Erythroblast (primary cell): ENCODE measurements at regions not wholly inside any gene's neighbourhood (a gene's known extent, or its start where the extent isn't known, plus 50 kb on each side); places are given as distances from the start of the nearest gene placed in this dataset.

Experiments
- DNase-seq, 2 experiments: peaks; one replicate each; lab custom pipeline; 2025; lab: John Stamatoyannopoulos, UW
- GATA1 ChIP-seq: IDR thresholded peaks from 2 replicates; pipeline ENCODE4 v1.6.1; 2011; ENCODE audit warnings: low read depth, mild to moderate bottlenecking, control low read depth, low read length, moderate library complexity
- POLR2A ChIP-seq: IDR thresholded peaks from 2 replicates; pipeline ENCODE4 v1.6.1; 2011; ENCODE audit warnings: mild to moderate bottlenecking, low read length

DNA sequence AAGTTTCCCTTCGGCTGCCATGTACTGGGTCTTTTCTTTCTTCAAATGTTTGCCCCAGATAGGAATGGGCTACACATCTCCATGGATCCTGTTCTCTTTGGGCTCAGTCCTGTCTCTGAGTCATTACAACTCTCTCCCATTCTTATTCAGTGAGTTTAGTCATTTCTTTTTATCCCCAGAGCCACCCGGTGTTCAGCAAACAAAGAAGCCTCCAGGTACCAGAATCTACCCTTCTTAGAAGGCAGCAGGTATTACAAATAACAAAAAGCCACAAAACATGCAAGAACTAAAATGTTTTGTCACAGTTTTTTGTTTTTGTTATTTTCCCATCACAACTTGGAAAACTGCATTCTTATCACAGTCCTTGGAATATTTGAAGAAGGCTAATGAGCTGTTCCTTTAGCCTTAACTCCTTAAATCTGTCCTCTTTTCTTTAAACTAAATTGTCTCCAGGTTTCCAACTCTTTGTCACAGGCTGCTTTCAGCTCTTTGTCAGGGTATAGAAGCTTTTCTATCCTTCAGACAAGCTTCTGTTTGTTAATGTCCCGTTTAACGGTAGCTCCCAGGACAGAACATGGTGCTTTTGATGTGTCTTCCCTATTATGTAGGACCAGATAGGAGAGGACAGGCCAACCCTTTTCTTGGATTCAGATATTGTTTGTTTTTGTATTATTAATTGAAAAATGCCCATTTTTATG, 215.5 kb upstream of the HTR2A start:
- no peak for TF ChIP-seq GATA1
- TF ChIP-seq POLR2A = no peak
- no peak for DNase-seq

DNA sequence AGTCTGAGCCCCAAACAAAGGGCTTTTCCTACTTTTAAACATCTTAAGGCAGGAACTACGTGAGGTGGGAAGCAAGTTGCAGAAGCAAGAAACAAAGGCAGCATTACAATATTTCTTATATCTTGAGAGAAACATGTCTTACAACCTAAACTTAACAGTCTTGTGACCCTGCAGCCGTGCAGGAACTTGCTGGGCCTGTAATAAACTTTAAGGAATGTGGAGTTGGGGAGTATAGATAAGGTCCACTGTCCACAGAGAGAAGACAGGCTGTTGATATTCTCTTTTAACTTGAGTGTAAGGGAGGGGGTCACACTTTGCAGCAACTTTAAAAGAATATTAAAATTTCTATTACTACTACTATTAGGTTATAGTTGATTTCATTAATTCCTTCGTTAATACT, 214.6 kb upstream of the HTR2A start:
- TF ChIP-seq GATA1 = no peak
- TF ChIP-seq POLR2A = no peak
- DNase-seq = no peak

GRCh38 chr13:47110833-47111240, 214.0 kb upstream of the HTR2A start:
- TF ChIP-seq GATA1 (no peak), POLR2A (no peak)
- no peak for DNase-seq

GRCh38 chr13:47110141-47110540, 213.3 kb upstream of the HTR2A start:
- TF ChIP-seq GATA1 = no peak
- no peak for TF ChIP-seq POLR2A
- no peak for DNase-seq

GRCh38 chr13:47109028-47109427, 212.2 kb upstream of the HTR2A start:
- TF ChIP-seq POLR2A (no peak), GATA1 (no peak)
- DNase-seq = no peak

GRCh38 chr13:47100214-47100853, 203.5 kb upstream of the HTR2A start:
- DNase-seq = no peak
- TF ChIP-seq POLR2A (no peak), GATA1 (no peak)

DNA sequence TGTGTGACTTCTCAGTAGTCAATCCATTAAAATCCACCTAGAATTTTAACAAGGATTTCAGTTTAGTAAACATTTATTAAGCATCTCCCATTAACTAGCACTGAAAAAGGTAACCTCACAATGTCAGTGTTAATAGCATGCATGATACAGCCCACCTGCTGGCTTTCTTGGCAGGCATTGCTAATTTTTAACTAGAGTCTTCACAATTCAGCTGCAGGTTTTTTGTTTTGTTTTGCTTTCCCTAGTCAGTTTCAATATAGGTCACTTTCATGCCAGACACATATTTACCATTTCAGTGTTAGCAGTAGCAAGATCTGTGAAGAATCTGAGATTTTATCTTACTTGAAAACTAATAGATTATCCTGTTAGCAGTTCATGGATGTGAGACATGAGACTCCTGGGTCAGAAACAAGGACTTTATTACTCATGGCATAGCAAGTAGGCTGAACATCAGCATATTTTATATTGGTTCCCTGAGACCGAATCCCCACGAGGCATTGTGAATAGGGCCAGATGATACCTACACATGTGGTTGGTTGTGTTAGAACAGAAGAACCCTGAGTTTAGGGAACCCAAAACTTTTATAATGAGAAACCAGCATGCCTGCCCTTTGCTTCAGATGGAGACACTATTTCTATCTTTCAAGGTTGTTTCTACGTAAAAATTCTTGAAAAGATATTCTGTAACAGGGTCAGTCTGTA, 198.0 kb upstream of the HTR2A start:
- no peak for DNase-seq
- TF ChIP-seq POLR2A = no peak
- no peak for TF ChIP-seq GATA1

DNA sequence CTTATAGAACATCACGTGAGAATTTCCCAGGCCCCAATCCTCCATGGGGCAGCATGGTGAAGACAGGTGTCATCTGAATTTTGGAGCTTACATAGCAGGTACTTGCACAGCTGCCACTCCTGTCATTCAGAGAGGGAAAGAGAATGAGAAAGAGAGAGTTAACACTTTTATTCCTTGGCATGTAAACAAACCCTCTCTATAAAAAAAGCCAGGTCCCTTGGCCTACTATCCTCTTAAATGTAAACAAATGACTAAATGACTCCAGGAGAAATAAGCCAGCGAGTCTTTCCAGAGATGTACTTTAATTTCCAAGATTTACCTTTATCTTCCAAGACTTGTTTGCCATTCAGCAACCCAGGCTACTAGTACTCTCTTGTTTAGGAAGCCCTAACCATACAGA, 195.3 kb upstream of the HTR2A start:
- DNase-seq = no peak
- TF ChIP-seq GATA1 (no peak), POLR2A (no peak)

DNA sequence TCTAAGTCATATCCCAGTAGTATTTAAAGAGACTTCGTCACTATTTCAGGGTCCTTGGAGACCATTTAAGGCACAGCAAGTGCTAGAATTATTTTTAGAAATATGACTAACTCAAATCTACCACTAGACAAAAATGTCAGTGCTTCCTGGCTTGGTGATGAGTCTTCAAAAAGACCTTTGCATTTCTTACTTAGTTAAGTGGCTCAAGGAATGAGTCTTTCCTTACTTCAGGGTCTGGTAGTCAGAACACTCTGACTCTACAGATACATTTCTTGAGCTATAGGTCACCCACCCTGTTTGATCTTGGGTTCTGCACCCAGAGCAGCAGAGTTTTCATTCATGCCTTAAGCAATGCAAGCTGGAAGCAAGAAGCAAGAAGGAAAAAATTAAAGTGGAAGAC, 191.0 kb upstream of the HTR2A start:
- TF ChIP-seq POLR2A = no peak
- no peak for TF ChIP-seq GATA1
- no peak for DNase-seq

GRCh38 chr13:47087241-47087640, 190.4 kb upstream of the HTR2A start:
- no peak for DNase-seq
- no peak for TF ChIP-seq POLR2A
- no peak for TF ChIP-seq GATA1

GRCh38 chr13:47085346-47085745, 188.5 kb upstream of the HTR2A start:
- TF ChIP-seq GATA1 = no peak
- TF ChIP-seq POLR2A = no peak
- DNase-seq = no peak

DNA sequence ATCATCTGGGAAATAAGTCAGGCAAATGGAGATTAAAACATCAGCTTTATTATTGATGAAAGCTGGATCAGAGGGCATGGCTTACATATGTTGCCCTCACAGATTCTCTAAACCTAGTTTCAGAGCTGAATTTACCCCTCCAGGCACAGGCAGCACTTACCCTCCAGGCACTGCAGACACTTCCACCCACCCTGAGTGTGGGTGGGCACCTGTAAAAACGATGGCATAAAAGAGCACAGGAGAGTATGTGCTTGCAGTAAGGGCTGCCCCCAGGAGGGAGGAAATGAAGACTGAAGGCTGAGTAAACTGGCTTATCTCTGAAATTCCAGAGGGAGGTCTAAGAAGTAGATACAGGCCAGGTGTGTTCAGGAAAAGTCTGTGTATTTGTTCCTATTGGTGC, 185.0 kb upstream of the HTR2A start:
- TF ChIP-seq GATA1 (no peak), POLR2A (no peak)
- no peak for DNase-seq

DNA sequence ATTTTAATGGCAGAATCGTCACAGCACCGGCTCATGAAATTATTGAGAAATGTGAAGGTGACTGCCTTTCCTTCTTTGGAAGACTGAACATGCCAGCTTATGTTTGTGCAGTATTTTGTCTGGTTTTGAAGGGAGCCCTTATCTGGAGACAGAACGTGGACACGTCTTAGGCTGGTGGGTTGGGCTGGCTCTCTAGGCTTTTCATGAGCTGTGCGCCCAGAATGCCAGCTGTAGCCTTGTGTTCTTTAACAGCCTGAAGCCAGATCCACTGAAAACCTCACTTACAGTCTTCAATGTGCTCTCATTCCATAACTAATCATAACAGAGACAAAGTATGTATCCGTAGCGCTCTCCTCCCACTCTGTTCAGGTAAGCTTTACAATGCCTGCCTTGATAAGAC, 184.4 kb upstream of the HTR2A start:
- no peak for DNase-seq
- TF ChIP-seq GATA1 (no peak), POLR2A (no peak)

DNA sequence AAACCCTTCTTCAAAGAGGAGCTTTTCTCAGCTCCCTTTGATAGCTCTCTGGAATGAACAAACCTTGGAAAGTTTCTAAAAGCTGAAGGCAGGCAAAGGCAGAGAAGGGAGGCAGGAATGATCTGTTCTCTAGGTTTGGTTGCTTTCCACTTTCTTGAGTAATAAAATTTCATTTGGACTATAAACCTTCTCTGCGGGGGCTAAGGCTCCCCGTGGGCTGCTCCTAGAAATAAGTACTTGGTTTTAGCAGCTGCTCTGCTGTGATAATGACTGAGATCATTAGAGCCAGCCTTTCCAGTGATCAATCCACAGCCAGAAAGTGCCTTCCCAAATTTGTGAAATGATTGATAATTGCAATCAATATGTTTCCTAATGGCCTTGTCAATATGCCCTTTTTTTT, 183.8 kb upstream of the HTR2A start:
- no peak for DNase-seq
- TF ChIP-seq GATA1 = no peak
- no peak for TF ChIP-seq POLR2A
